ENCODE measurements at regions not wholly inside any gene's neighbourhood (a gene's known extent, or its start where the extent isn't known, plus 50 kb on each side); places are given as distances from the start of the nearest gene placed in this dataset.

GRCh38 chr4:96845819-96846218, 1005.9 kb downstream of the PDHA2 start:
- TF ChIP-seq CTCF (IDR thresholded peaks at IDR 0.05) (no peak), POLR2A (IDR thresholded peaks at IDR 0.05) (no peak)
